ENCODE measurements at regions not wholly inside any gene's neighbourhood (a gene's known extent, or its start where the extent isn't known, plus 50 kb on each side); places are given as distances from the start of the nearest gene placed in this dataset.

DNA sequence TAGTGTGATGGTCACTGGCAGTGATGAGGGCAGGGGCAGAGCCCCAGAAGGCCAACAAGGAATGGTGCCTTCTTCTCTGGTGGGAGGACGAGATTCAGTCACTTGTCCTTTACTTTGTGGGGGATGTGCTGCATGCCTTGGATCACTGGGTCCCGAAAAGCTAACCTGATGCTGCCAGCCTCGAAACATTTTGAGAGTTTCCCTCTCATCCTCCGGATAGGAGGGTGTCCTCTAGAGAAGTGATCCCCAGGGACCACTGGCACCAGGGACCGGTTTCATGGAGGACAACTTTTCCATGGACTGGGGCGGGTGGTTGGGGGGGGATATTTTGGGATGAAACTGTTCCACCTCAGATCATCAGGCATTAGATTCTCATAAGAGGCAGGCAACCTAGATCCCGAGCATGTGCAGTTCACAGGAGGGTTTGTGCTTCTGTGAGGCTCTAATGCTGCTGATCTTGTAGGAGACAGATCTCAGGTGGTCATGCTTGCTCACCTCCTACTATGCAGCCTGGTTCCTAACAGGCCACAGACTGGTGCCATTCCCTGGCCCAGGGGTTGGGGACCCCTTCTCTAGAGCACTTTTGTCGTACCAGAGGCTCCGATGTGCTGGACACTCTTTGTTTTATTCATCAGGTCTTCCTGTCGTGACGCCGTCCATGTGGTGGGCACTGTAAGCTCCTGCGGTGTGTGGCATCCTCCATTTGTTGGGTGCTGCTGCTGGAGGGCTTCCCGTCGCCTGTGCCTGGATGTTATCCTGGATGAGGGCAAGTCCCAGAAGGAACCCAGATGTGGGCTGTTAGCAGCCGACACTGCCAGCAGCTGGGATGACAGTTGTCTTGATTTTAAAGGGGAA, 68.5 kb upstream of the HDAC4 start:
- DNase-seq (ENCODE audit: low read depth) = no peak

DNA sequence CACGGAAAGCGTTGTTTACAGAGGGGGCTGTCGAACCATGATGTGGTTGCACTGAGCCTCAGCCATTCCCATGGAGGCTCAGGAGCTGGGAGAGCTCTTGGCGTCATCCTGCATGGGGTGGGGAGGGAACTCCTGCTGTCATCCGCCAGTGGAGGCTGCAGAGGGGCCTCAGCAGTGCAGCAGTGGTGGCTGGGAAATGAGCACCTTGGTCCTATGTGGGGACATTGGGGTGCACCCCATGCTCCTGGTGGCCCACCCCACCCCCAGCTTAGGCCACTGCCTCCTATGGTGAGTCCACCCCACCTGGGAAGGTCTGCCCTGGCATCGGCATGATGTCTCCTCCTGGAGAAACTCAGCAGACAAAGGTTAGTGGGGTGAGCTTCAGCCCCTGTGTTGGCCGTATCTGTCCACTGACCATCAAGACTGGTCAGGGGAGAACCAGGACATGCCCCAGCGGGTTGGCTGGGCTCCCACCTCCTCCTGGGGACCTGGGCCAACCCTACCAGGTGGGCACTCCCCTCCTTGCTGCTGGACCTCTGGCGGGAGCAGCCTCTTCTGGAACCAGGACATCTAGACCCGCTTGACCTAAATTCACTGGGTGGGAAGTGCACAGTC, 67.8 kb upstream of the HDAC4 start:
- DNase-seq (ENCODE audit: low read depth) = no peak

GRCh38 chr2:239467956-239468490, 67.2 kb upstream of the HDAC4 start:
- DNase-seq (ENCODE audit: low read depth) = no peak

- DNase-seq (ENCODE audit: low read depth) = no peak
Measured at GRCh38 chr2:239467281-239467955, 66.6 kb upstream of the HDAC4 start.

DNA sequence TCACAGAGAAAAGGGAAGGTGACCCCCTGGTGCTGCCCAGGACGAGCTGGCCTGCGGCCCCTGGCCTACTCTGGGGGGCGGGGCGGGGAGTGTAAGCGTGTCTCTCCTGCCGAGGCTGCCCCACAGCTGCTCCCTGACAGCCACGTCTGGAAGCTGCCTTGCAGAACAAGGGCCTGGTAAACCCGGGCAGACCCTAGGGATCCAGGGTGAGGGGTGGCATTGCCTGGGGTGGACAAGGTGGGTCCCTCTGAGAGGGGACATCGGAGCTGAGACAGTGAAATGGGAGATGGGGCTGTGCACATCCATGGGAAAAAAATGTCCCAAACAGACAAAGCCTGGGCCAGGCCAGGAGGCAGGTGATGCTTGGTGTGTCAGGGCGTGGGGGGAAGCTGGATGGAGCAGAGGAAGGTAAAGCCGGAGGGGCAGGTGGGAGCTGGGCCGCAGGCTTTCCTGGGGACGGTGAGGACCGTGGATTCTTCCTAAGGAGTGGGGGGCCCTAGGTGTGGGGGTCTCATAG, 66.0 kb upstream of the HDAC4 start:
- DNase-seq (ENCODE audit: low read depth) = no peak

DNA sequence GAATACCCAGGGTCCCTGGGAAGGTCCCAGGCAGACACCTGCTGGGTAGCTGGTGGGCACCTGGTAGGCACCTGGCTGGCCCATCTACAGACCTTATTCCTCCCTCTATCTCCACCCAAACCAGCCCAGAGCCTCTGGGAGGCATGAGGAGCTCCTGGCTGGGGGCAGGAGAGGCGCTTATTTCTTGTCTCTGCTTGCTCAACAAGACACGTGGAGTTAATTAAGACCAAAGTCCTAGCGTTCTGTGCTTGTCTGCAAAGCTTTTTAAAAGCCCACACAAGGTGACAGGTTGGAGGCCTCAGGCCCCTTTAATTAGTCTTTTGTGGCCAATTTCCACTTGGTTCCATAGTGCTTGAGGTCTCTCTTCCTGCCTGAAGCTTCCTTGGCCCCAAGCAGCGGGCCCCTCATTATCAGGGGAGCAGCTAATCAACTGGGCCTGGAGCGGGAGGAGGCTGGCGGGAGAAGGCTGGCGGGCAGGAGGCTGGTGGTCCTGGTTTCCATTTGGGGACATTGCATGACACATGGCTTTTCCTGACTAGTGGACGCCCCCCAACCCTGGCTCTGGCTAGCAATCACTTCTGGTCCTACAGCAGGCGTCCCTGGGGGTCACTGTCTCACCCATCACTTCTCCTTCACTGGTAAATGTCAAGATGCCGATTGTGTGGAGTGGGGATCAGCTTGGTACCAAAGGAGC, 65.4 kb upstream of the HDAC4 start:
- DNase-seq (ENCODE audit: low read depth) = no peak

- DNase-seq (ENCODE audit: low read depth) = no peak
Measured at GRCh38 chr2:239465017-239466001, 64.5 kb upstream of the HDAC4 start.

DNA sequence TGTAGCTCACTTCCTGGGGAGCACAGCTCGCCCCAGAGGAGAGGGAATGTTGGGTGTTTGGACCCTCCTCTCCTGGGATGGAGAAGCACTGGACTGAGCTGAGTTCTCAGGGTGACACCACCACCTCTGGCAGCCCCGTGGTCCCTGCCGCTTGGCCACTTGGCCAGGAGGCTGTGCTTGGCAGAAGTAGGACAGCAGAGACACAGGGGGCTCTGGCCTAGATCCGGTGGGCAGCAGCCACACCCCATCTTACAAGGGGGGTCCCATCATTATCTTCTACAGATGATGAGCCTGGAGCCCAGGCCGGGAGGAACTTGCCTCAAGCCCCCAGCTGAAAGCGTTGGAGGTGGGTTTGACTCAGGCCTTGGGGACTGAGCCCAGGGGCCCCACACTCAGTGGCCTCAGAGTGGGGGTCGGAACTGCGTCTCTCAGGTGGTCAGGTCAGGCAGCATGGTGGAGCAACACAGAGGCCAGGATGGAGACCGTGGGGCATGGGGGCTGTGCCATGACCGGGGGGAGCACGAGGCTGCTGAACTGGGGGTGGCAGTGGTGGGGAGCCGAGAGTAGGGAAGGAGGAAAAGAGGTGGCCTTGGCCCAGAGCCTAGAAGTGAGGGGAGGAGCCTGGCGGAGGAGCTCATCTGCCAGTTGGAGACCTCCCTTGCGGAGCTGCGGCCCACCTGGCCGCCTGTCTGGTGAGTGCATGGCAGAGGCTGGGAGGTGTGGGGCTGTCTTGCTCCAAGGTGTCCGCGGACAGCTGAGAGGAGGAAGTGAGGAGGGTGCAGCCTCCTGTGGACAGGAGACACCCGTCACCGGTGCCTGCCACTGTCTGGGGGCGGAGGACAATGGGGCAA, 63.6 kb upstream of the HDAC4 start:
- DNase-seq (ENCODE audit: low read depth) = no peak

- DNase-seq (ENCODE audit: low read depth) = no peak
Measured at GRCh38 chr2:239463541-239464165, 62.8 kb upstream of the HDAC4 start.

- no peak for DNase-seq (ENCODE audit: low read depth)
Measured at GRCh38 chr2:239462671-239463506, 62.1 kb upstream of the HDAC4 start.

DNA sequence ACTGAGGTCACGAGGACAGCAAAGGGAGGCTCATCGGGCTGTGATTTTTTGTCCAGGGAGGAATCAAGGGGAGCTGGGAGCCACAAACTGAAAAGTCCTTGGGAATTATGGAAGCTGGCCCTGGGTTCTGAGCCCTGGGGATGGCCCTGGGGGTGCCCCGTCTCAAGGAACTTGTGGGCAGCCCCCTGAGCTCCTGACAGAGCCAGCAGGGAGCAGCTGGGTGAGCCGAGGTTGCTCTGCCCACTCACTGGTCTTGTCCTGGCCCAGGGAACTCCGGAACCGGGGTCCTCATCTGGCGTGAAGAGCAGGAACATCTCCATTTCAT, 61.3 kb upstream of the HDAC4 start:
- no peak for DNase-seq (ENCODE audit: low read depth)

GRCh38 chr2:239461291-239462190, 60.7 kb upstream of the HDAC4 start:
- no peak for DNase-seq (ENCODE audit: low read depth)

- DNase-seq (ENCODE audit: low read depth) = no peak
Measured at GRCh38 chr2:239460780-239461179, 60.0 kb upstream of the HDAC4 start.

DNA sequence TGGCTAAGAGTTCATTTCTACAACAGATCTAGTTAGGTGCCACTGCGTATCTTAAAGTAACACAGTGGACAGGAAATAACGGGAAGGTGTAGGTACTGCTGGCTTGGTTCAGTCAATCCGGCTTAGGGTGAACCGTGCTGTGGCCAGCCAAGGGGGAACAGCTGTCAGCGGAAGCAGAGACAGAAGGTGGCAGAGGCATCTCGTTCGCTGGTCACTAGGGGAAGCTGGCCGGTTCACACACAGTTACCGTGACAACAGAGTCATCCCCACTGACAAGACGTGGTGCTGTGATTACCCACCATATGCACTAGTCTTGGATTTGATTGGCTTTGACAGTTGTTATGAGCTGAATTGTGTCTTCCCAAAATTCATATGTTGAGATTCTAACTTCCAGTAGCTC, 58.8 kb upstream of the HDAC4 start:
- DNase-seq (ENCODE audit: low read depth) = no peak

DNA sequence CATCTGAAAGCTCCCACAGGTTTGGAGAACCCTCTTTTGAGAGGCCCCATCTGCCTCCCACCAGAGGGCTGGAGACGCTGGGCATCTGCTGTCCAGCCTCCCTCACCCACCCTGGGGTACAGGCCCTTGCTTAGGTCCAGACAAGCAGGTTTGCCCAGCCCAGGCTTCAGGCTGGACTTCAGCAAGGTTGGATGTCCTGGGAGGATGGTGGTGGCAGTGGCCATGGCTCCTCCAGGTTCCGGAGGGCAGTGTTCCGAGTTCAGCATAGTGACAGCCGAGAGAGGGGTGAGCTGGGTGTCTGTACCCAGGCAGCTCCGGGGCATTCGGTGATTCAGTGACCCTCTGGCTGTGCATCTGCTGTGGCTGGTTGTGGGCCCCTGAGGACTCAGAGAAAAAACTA, 58.2 kb upstream of the HDAC4 start:
- no peak for DNase-seq (ENCODE audit: low read depth)

GRCh38 chr2:239457586-239458445, 57.0 kb upstream of the HDAC4 start:
- no peak for DNase-seq (ENCODE audit: low read depth)

DNA sequence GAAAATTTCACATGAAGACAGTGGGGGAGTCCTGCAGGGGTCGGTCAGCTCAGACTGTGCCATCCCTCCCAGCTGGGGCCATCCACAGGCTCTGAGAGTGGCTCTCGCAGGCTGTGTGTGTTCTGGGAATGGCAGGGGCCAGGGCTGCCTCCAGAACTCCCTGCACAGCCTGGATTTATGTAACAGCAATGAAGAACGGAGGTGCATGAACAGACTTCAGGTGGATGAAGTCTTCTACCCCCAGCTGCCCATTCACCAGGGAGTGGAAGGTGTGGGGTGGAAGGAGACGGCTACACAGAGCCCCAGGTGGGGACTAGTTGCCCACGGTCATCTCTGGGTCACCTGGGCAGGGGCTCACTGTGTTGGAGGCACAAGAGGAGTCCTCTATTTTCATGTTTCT, 56.1 kb upstream of the HDAC4 start:
- DNase-seq (ENCODE audit: low read depth) = no peak

All from stimulated activated CD8-positive, alpha-beta memory T cell treated with anti-CD3 and anti-CD28 coated beads, Interleukin-15, amount 100 ng/mL, for 24 hours (primary cell).